Psoas muscle (tissue), 7 donors: ENCODE measurements at regions not wholly inside any gene's neighbourhood (a gene's known extent, or its start where the extent isn't known, plus 50 kb on each side); places are given as distances from the start of the nearest gene placed in this dataset.

Experiments
- ATAC-seq, 4 donors: fragments of 200-7000 bp; cut with Tn5 transposase; one replicate each; pipeline ENCODE4 v1.9.1; 2020; ENCODE audit warnings: moderate library complexity in 3 of 4, mild to moderate bottlenecking in 2 of 4
- DNase-seq, 2 donors: peaks; one replicate each; pipeline ENCODE4 v3.0.0-alpha.2; 2020
- H3K27ac ChIP-seq: fragments of 200-600 bp; one replicate; pipeline ENCODE4 v1.8.0; 2022
- H3K27me3 ChIP-seq, 3 donors: fragments of 200-600 bp in 1 of 3; one replicate each; pipeline versions ENCODE4 v1.6.1 to v1.8.0; 2013 to 2022; ENCODE audit warnings: low read length in 2 of 3, mild to moderate bottlenecking in 2 of 3, moderate library complexity in 1 of 3; ENCODE audit not compliant: insufficient read depth in 3 of 3
- H3K36me3 ChIP-seq, 2 donors: fragments of 200-600 bp in 1 of 2; one replicate each; pipeline versions ENCODE4 v1.6.1 to v1.8.0; 2013 to 2022; ENCODE audit warnings: low read depth in 1 of 2, mild to moderate bottlenecking in 1 of 2, moderate library complexity in 1 of 2; ENCODE audit not compliant: insufficient read depth in 1 of 2
- H3K4me1 ChIP-seq: fragments of 200-600 bp; one replicate; pipeline ENCODE4 v1.8.0; 2022
- H3K4me3 ChIP-seq: fragments of 200-600 bp; one replicate; pipeline ENCODE4 v1.8.0; 2022; ENCODE audit warnings: mild to moderate bottlenecking
- H3K9me3 ChIP-seq: fragments of 200-600 bp; one replicate; pipeline ENCODE4 v1.8.0; 2022
- WGBS, 3 donors: extraction: QIAGEN DNeasy Blood & Tissue Kit; methylation state at CpG; one replicate each; pipeline versions ENCODE4 v1.1.6 to v1.1.7; 2013; 5-methylcytosine and 5-hydroxymethylcytosine counted together
- intact Hi-C, 2 donors: fragments of 100-400 bp; cut with DNase I; formaldehyde crosslinking; loops; one replicate each; pipeline versions ENCODE4 v1.11.0 to v1.14.2; 2022
- TF ChIP-seq, protein P1 (sequence below): fragments of 200-600 bp; IDR thresholded peaks from one replicate; pipeline ENCODE4 v1.8.0; 2022; ENCODE audit warnings: antibody characterized with exemption
- donor health status: healthy with polysubstance abuse.
- donor health status: DM: no; HTN: no; CAD: no; lungs with moderate emphysema.
- donor health status: Bipolar disorder and iron deficiency.
- donor health status: healthy.
- donor health status: DM: yes; HTN: yes; CAD: no.
- donor health status: DM: no; HTN: no; CAD: no.
- donor health status: DM: yes; HTN: yes; CAD: no.

DNA sequence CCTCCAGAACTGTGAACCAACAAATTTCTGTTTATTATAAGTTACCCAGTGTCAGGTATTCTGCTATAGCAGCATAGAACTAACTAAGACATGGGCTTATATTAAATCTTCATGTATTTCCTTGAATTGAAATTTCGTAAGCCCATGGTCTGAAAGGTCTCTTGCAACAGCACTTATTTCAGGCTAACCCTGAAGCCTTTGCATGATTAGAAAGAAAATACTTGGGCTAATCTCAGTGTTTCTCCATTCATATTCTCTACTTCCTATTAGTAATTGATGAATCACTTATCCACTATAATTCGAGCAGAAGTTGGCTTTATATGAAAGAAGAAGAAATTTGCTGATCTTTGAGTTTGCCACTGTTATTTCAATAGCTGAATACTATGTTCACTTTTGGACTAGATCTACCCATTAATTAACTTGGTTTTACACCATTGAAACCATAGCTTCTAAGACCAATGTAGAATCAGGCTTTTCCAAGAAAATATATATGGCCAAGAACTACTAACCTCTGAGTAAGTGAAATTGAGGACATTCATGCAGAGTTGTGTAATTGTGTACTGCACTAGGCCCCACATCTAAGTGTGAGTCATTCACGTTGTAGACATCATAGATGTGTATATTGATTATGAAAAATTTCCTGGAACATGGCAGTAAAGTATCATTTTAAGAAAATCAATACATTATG is 731.6 kb downstream of the SOCS6 start:
- intact Hi-C loops, result no loop called here
- TF ChIP-seq, protein P1, sequence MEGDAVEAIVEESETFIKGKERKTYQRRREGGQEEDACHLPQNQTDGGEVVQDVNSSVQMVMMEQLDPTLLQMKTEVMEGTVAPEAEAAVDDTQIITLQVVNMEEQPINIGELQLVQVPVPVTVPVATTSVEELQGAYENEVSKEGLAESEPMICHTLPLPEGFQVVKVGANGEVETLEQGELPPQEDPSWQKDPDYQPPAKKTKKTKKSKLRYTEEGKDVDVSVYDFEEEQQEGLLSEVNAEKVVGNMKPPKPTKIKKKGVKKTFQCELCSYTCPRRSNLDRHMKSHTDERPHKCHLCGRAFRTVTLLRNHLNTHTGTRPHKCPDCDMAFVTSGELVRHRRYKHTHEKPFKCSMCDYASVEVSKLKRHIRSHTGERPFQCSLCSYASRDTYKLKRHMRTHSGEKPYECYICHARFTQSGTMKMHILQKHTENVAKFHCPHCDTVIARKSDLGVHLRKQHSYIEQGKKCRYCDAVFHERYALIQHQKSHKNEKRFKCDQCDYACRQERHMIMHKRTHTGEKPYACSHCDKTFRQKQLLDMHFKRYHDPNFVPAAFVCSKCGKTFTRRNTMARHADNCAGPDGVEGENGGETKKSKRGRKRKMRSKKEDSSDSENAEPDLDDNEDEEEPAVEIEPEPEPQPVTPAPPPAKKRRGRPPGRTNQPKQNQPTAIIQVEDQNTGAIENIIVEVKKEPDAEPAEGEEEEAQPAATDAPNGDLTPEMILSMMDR, result no peak
- Histone ChIP-seq H3K4me3 (no peak overlapping the region), H3K27me3 (no peaks in the 10 kb centered on the region), H3K27ac (no peak overlapping the region), H3K9me3 (no peaks in the 10 kb centered on the region), H3K36me3 (no peaks in the 10 kb centered on the region), H3K4me1 (no peaks in the 10 kb centered on the region)
- ATAC-seq (no peak), DNase-seq (no peak)
- 74 to 83% (median 74%) methylated on average over 3 of the region's 3 CpGs for WGBS, 3 donors

DNA sequence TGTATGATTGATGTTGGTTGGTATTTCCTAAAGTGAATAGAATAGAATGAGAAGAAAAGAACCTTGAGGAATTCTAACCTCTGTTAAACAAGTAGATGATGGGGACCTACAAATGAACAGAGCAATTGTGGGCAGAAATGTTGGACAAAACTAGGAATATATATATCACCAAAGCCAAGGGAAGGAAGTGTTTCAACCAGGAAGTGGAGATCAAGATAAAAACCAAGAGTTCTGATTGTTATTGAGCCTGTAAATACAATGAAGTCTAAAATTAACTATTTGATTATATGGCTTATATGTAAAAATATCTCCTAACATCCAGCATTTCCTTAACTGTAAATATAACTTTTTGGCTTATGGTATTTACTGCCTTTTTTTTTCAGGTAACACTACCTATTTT is 730.0 kb downstream of the SOCS6 start:
- Histone ChIP-seq H3K9me3 (no peaks in the 10 kb centered on the region), H3K27ac (no peak overlapping the region), H3K27me3 (no peaks in the 10 kb centered on the region), H3K4me1 (no peaks in the 10 kb centered on the region), H3K36me3 (no peaks in the 10 kb centered on the region), H3K4me3 (no peak overlapping the region)
- DNase-seq, result no peak
- ATAC-seq, result no peak
- intact Hi-C loops, result no loop called here
- TF ChIP-seq, protein P1, result no peak

DNA sequence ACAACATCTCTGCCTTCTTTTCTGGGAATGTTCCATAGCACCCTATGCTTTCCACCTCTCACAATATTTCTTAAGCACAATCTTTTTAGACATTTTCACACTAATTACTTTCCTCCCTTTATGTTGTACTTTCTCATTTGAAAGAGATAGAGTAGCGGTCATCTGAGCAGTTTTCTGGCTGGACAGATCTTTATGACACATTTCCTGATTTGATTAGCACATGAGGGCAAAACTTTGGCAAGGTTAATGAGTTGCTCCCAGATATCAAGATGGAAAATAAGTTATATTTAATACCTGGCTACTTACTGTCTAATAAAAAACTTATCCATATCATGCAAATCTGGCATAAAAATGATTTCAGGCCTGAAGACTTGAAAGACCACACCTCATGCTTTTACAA is 723.9 kb downstream of the SOCS6 start:
- TF ChIP-seq, protein P1, result no peak
- no peaks in the 10 kb centered on the region for H3K27me3 ChIP-seq
- no peak for DNase-seq
- no peaks in the 10 kb centered on the region for H3K36me3 ChIP-seq
- WGBS, 3 donors, result 73 to 85% (median 73%) methylated on average over 1 of the region's 1 CpG
- no peak overlapping the region for H3K27ac ChIP-seq
- intact Hi-C loops, result no loop called here
- no peaks in the 10 kb centered on the region for H3K9me3 ChIP-seq
- H3K4me3 ChIP-seq, result no peak overlapping the region
- ATAC-seq, result no peak
- no peaks in the 10 kb centered on the region for H3K4me1 ChIP-seq

DNA sequence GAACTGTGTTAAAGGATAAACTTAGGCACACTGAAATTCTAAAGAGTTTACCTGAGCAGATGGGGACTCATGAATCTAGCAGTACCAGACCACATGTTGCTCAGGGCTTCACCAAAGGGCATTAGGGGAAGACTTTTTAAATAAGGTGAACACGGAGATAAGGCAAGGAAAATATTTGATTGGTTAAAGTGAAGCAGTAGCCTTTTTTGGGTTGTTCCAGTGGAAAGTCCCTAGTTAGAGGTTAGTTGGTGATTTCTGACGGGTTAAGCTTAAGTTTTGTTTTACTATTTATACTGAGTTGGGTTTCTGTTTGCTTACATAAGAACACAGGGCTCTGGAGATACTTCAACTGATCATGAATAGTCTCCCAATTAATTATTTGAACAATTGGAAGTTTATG is 722.5 kb downstream of the SOCS6 start:
- Histone ChIP-seq H3K36me3 (no peaks in the 10 kb centered on the region), H3K4me3 (no peak overlapping the region), H3K27ac (no peak overlapping the region), H3K9me3 (no peaks in the 10 kb centered on the region), H3K4me1 (no peaks in the 10 kb centered on the region), H3K27me3 (no peaks in the 10 kb centered on the region)
- DNase-seq, result no peak
- intact Hi-C loops, result no loop called here
- WGBS, 3 donors, result 72 to 78% (median 76%) methylated on average over 2 of the region's 2 CpGs
- ATAC-seq, result no peak
- TF ChIP-seq, protein P1, result no peak

DNA sequence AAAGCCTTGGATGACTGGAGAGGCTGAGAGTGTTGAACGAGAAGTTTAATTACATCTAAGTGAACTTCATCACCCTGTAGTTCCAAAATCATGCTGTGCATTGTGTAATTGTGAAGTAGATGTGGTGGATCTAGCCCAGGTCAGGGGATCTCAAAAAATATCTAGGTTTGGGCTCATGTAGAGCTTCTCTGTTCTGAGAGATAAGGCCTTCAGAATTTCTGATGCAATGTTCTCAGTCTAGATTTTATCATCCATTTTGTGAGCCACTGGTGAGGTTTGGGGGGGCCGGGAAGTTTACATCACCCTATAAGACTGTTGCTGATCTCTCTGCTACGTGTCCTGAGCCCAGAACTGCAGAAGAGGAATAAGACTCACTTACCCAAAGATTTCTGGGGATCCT is 719.4 kb downstream of the SOCS6 start:
- DNase-seq (no peak), ATAC-seq (no peak)
- TF ChIP-seq, protein P1, result no peak
- H3K9me3 ChIP-seq, result no peaks in the 10 kb centered on the region
- no peak overlapping the region for H3K4me3 ChIP-seq
- no peaks in the 10 kb centered on the region for H3K36me3 ChIP-seq
- H3K27ac ChIP-seq, result no peak overlapping the region
- H3K4me1 ChIP-seq, result no peaks in the 10 kb centered on the region
- H3K27me3 ChIP-seq, result no peaks in the 10 kb centered on the region
- intact Hi-C loops, result no loop called here
- 66 to 73% (median 70%) methylated on average over 3 of the region's 3 CpGs for WGBS, 3 donors
